GM13977 (cell line): ENCODE measurements at regions not wholly inside any gene's neighbourhood (a gene's known extent, or its start where the extent isn't known, plus 50 kb on each side); places are given as distances from the start of the nearest gene placed in this dataset.

ENCODE experiments used
- DNase-seq: peaks from one replicate; pipeline ENCODE4 v3.0.0; 2012; ENCODE audit warnings: low spot score
- CTCF ChIP-seq: IDR thresholded peaks from 2 replicates; pipeline ENCODE4 v1.5.1; 2012; ENCODE audit warnings: mild to moderate bottlenecking, control low read depth; ENCODE audit not compliant: insufficient read depth; ENCODE audit errors: extremely low read depth, missing control alignments
- in situ Hi-C: fragments of 300-500 bp; cut with MboI; formaldehyde crosslinking; loops from one replicate; pipeline ENCODE4 v1.12.0; 2022; ENCODE audit warnings: low sequenced_read_pairs, low pct_unique_long_range_greater_than_20kb, mixed read lengths, inconsistent platforms; ENCODE audit not compliant: unreplicated experiment

- DNase-seq: no peak
- no peak for TF ChIP-seq CTCF
- in situ Hi-C loops: no loop called here
Observed at GRCh38 chr14:98298481-98299244, 973.3 kb downstream of the BCL11B start.

- in situ Hi-C loops: no loop called here
- DNase-seq: no peak
- TF ChIP-seq CTCF: no peak
Observed at GRCh38 chr14:98301681-98302080, 970.3 kb downstream of the BCL11B start.

- no peak for TF ChIP-seq CTCF
- no peak for DNase-seq
- in situ Hi-C loops: no loop called here
Observed at GRCh38 chr14:98304574-98304973, 967.4 kb downstream of the BCL11B start.

GRCh38 chr14:98309591-98309990, 962.4 kb downstream of the BCL11B start:
- in situ Hi-C loops: no loop called here
- no peak for TF ChIP-seq CTCF
- no peak for DNase-seq

GRCh38 chr14:98312006-98312405, 960.0 kb downstream of the BCL11B start:
- no peak for TF ChIP-seq CTCF
- no peak for DNase-seq
- in situ Hi-C loops: no loop called here

- in situ Hi-C loops: no loop called here
- TF ChIP-seq CTCF: no peak
- no peak for DNase-seq
Observed at GRCh38 chr14:98321841-98322240, 950.2 kb downstream of the BCL11B start.
